Left forelimb (tissue), 1 donor: ENCODE measurements at regions not wholly inside any gene's neighbourhood (a gene's known extent, or its start where the extent isn't known, plus 50 kb on each side); places are given as distances from the start of the nearest gene placed in this dataset.
"Not testable (repeated sequence)": the region's sequence is repeated elsewhere in the genome, so short reads cannot be mapped to it uniquely, and the experiment has no call there.

Experiments used
- DNase-seq: peaks from one replicate; pipeline ENCODE4 v3.0.0-alpha.2; 2018; ENCODE audit warnings: low spot score

DNA sequence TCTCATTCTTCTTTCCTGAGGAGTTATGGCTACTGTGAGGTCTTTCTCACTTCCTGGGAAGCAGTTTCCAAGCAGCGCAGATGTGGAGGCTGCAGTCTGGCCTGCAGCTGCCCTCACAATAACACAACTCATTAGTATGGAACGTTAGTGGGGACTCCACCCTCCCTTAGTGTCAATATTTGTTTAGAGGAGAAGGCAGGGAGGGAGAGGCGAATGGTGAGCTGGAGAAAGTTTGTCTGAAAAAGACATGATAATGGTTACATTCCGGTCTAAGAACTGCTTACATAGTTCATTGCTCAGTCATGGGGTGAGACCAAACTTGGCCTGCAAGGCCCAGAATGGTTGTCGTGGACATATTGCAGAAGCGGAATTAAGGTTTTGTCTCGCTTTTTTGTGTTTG, 170.2 kb downstream of the HS3ST3B1 start:
- no peak for DNase-seq

- no peak for DNase-seq
Observed at GRCh38 chr17:14470417-14470816, 169.5 kb downstream of the HS3ST3B1 start.

DNA sequence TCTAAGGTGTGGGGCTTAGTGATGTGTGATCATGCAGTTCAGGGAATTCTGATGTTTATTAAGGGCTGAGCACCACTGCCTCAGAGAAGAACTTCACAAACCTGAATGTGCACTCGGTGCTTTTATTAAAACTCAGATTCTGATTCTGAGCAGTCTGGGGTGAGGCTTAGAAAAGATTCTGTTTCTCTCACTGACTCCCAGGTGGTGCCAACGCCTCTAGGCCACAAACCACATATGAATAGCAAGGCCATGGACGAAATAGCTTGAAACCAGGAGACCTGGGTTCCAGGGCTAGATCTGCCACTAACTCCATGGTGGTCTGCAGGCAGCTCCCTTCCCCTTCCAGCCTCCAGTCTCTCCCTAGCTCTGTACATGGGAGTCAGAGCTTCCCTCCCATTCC, 169.1 kb downstream of the HS3ST3B1 start:
- no peak for DNase-seq

GRCh38 chr17:14468858-14469257, 168.0 kb downstream of the HS3ST3B1 start:
- DNase-seq = no peak

DNA sequence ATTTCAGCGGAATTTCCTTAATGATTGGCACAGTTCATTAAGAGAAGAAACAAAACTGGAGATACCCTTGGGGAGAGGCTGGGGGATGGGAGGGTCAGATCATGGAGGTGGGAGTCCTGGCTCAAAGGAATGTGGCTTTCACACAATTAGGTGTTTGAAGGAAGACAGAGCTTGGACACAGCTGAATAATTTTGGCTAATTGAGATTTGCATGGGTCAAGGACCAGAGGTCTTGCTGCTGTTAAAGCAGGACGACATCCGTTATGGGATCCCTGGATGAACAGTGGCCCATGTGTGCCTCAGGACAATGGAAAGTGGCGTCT, 160.3 kb downstream of the HS3ST3B1 start:
- DNase-seq = no peak

GRCh38 chr17:14460516-14461226, 159.8 kb downstream of the HS3ST3B1 start:
- no peak for DNase-seq

DNA sequence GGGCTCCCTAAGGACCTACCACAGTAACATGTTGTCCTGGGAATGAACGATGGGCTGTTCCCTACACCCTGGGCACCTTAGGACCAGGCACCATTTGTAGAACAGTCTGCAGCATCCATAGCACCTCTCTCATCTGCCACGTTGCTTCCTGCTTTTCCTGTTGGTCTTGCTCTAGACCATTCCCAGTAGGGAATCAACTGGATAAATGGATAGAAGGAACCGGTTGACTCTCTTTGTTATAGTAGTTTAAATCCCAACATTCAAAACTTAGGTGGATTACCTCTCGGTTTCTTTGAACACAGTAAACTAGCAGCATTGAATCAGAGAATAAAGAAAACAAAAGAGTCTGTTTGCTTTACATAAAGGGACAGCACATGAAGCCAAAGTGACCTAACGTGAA, 159.1 kb downstream of the HS3ST3B1 start:
- no peak for DNase-seq

DNA sequence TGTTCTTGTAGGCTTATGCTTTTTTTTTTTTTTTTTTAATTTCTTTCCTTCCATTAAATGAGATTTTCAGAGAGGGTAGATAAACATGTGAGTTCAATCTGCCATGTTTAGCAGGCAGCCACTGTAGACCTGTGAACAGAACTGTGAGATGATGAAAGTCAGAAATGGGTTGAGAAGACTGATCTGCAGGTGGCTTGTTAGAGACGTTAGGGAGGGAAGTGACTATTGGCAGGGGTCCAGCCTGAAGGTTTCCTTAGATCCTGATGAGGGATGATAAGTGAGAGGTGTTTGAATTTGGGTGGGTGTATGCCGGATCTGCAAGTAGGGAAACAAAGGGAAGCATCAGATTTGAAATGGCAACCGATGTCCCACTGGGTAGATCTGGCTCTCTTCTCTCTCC, 157.8 kb downstream of the HS3ST3B1 start:
- DNase-seq = no peak

DNA sequence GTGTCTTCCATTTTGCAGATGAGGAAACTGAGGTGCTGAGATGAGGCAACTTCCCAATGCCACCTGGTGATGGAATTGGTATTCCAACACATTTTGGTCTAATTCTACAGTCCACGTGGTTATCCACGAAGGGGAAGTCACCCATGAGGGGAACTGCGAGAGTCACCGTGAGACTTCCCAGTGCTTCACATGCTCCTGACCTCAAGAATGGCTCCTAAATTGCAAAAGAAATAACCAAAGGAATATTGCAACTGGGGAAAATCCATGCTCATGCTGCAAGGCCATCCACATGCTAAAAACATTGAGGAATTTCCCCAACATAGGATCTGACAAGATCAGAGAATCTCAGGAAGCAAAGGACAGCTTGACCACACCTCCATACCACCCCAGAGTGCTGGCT, 153.9 kb downstream of the HS3ST3B1 start:
- DNase-seq = no peak

GRCh38 chr17:14452856-14453255, 152.0 kb downstream of the HS3ST3B1 start:
- no peak for DNase-seq

DNA sequence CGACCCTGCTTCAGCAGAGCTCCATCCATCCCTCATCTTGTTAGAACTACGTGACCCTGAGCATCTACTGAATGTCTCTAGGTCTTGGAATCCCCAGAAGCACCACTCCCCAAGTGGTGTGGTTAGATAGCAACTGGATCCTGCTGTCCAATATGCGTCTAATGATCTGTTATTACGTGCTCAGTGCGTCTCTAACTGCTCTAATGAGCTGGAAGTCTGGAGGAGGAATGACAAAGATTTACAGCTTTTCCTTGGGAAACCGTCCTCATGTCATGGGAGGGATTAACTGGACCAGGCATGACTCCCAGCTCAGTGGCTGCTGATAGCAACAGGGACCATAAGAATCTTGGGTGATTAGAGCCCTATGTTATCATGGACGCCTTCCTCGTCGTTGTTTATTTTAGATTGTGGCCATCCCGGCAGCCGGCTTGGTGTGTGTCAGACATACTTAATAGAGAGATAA, 150.9 kb downstream of the HS3ST3B1 start:
- no peak for DNase-seq

- DNase-seq = no peak
Observed at GRCh38 chr17:14448818-14449217, 147.9 kb downstream of the HS3ST3B1 start.

DNA sequence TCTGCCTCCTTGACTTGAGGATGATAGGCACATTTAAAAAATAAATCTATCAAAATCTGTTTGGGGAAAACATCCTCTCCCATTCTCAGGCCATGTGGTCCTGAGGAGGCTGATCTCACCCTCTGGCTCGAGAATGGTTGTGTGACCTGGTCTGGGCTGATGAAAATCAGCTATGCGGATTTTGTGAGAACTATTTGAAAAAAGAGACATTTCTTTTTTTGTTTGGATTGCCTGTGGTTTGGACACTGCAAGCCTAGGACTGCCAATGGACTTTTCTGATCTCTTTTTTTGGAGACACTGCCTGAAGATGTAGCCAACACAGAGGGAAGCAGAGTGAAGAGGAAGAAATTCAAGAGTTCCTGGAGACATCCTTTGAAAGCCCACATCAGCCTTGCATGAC, 145.9 kb downstream of the HS3ST3B1 start:
- no peak for DNase-seq

- no peak for DNase-seq
Observed at GRCh38 chr17:14444915-14445314, 144.0 kb downstream of the HS3ST3B1 start.

- no peak for DNase-seq
Observed at GRCh38 chr17:14442798-14443528, 142.1 kb downstream of the HS3ST3B1 start.

- no peak for DNase-seq
Observed at GRCh38 chr17:14437176-14437575, 136.3 kb downstream of the HS3ST3B1 start.

GRCh38 chr17:14436266-14436665, 135.4 kb downstream of the HS3ST3B1 start:
- no peak for DNase-seq

DNA sequence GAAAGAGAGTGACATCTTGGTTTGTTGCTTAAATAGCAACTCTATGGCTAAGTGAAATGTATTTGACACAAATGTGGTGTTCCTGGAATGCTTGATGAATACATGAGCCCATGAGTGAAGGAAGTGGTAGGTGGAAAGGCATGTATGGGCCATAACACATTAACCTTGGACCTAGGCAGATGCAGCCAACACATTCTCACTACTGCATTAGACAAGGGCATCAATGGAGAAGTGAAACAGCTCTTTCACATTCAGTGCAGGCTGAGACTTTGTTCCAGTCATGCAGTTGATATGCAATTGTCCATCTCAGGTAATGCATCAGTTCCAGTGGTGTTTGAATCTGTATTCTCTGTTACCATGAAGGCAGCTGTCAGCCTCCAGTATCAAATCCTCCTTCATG, 133.6 kb downstream of the HS3ST3B1 start:
- DNase-seq = no peak

GRCh38 chr17:14432079-14432478, 131.2 kb downstream of the HS3ST3B1 start:
- no peak for DNase-seq

DNA sequence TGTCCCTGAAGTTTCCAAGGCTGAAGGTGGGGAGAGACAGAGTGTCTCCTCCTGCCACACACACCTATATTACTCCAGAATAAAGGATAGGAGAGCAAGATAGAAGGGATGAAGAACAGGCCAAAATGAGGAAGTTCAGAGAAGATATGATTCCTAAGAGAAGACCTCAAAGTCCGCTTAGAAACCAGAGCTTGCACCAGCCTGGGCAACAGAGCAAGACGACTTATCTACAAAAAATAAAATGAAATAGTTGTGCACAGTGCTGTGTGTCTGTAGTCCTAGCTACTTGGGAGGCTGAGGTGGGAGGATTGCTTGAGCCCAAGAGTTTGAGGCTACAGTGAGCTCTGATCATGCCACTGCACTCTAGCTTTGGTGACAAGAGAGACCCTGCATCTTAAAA, 128.2 kb downstream of the HS3ST3B1 start:
- DNase-seq = no peak

GRCh38 chr17:14428648-14429029, 127.8 kb downstream of the HS3ST3B1 start:
- DNase-seq = no peak

DNA sequence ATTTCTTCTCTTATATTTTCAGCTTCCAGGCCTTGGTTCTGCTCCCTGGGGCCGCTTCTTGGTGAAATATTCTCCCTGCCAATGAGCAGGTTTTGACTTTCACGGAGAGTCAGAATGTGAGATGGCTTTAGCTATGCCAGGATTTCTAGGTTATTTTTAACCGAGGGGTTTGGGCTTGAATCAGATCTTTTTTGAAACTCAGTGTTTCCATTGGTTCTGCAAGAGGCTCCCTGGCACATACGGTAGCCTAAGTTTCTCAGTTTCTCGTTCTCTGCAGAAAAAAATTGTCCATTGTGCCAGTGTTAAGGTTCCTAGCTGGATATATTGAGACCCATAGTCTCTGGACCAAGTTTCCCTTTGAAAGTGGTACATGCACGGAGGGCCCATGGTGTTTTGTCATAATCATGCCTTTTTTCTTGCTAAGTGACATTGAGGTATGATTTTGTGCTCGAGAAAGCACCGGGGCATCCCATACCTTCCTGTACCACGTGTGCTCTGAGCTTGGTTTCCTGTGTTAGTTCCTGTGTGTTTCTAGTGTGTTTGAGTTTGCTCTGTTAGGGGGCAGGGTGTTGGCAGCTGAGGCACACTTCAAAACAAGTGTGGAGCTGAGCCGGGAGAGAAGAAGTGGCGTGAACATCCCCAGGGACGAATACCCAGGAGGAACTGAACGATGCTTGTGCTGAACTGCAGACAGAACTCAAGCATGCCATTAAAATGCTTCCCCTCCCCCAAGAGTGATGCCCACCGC, 127.2 kb downstream of the HS3ST3B1 start:
- DNase-seq = no peak

GRCh38 chr17:14423156-14423555, 122.3 kb downstream of the HS3ST3B1 start:
- DNase-seq = not testable (repeated sequence)
